ENCODE measurements at regions not wholly inside any gene's neighbourhood (a gene's known extent, or its start where the extent isn't known, plus 50 kb on each side); places are given as distances from the start of the nearest gene placed in this dataset.

DNA sequence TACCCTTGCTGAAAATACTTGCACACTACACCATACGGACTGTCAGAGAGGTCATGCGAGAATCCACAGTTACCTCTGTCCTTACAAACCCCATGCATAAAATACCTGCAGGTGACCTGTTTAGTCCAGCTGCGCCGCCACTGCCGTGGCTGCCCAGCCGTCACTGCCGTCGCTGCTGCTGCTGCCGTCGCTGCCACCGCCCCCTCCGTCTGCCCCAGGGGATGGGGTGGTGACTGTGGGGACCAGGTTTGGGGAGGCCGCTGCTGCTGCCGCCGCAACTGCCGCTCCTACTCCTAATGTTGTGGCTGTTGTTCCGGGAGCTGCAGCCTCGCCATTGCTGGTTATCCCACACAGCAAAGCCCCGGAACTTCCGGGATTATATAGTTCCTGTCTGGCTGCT is 141.8 kb upstream of the ZCCHC13 start:
- Histone ChIP-seq H2BK120ac (ENCODE audit: low read depth, low read length) (no peak overlapping the region), H4K8ac (ENCODE audit: low read depth in 2 of 2, low read length in 2 of 2) (no peak overlapping the region), H4K20me1 (ENCODE audit: insufficient read depth, low read length) (no peaks in the 10 kb centered on the region), H3K9me3 (ENCODE audit: control insufficient read depth, insufficient read depth, low read length) (no peaks in the 10 kb centered on the region), H3K36me3 (ENCODE audit: control insufficient read depth, insufficient read depth, low read length) (no peaks in the 10 kb centered on the region; the same call in 1 of the 2 replicates), H3K27me3 (ENCODE audit: control insufficient read depth, insufficient read depth, low read length) (peaks cover 3% of the 10 kb centered on the region; the same call in 1 of the 2 replicates), H4K5ac (ENCODE audit: low read depth, low read length) (no peak overlapping the region), H3K4me3 (ENCODE audit: insufficient read depth, low read depth, low read length) (no peak overlapping the region), H2BK20ac (ENCODE audit: low read depth, low read length) (no peak overlapping the region), H3K23ac (ENCODE audit: low read depth, low read length) (no peak overlapping the region), H3K4ac (ENCODE audit: low read depth, low read length) (no peak overlapping the region), H2BK5ac (ENCODE audit: low read depth, low read length, poor library complexity, severe bottlenecking) (no peak overlapping the region), H2BK15ac (ENCODE audit: low read depth, low read length) (no peak overlapping the region), H3K18ac (ENCODE audit: low read depth, low read length) (no peak overlapping the region), H2AFZ (replicated peaks; ENCODE audit: low read length, poor library complexity) (no peak overlapping the region), H2AK5ac (ENCODE audit: low read depth, low read length) (no peak overlapping the region), H3K9ac (ENCODE audit: low read depth, low read length) (no peak overlapping the region), H3K56ac (ENCODE audit: extremely low read depth, insufficient read depth, low read length) (no peak overlapping the region), H3K79me1 (ENCODE audit: low read depth in 1 of 2, low read length in 2 of 2) (no peaks in the 10 kb centered on the region), H3K14ac (replicated peaks; ENCODE audit: low read depth, low read length) (no peak overlapping the region), H3K4me2 (ENCODE audit: low read depth, low read length) (no peak overlapping the region), H4K91ac (ENCODE audit: insufficient read depth, low read depth, low read length) (no peak overlapping the region), H3K4me1 (ENCODE audit: control insufficient read depth, insufficient read depth, low read length) (no peaks in the 10 kb centered on the region), H3K9me1 (ENCODE audit: insufficient read depth, low read length) (no peaks in the 10 kb centered on the region), H3K27ac (ENCODE audit: insufficient read depth, low read length) (no peak overlapping the region), H2AK9ac (replicated peaks; ENCODE audit: low read depth, low read length, poor library complexity) (no peak overlapping the region)
- no peak for TF ChIP-seq POLR2A (IDR thresholded peaks at IDR 0.05; ENCODE audit: low read depth, low read length)
- TF ChIP-seq, protein P1, sequence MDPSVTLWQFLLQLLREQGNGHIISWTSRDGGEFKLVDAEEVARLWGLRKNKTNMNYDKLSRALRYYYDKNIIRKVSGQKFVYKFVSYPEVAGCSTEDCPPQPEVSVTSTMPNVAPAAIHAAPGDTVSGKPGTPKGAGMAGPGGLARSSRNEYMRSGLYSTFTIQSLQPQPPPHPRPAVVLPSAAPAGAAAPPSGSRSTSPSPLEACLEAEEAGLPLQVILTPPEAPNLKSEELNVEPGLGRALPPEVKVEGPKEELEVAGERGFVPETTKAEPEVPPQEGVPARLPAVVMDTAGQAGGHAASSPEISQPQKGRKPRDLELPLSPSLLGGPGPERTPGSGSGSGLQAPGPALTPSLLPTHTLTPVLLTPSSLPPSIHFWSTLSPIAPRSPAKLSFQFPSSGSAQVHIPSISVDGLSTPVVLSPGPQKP (IDR thresholded peaks at IDR 0.05; ENCODE audit: borderline replicate concordance, low read depth, low read length), result no peak
- TF ChIP-seq MXI1 (IDR thresholded peaks at IDR 0.05; ENCODE audit: borderline replicate concordance, low read depth, low read length), result no peak
- TF ChIP-seq MAFK (IDR thresholded peaks at IDR 0.05; ENCODE audit: low read depth, low read length), result no peak
- TF ChIP-seq RAD21 (IDR thresholded peaks at IDR 0.05; ENCODE audit: low read length), result no peak
- TF ChIP-seq MAZ (IDR thresholded peaks at IDR 0.05; ENCODE audit: borderline replicate concordance, low read depth, low read length), result no peak
- ATAC-seq (ENCODE audit: low read depth) (no peak), DNase-seq (no peak)
- dilution Hi-C loops (cut with HindIII; ENCODE audit: low sequenced_read_pairs, unreplicated experiment) (no loop called here), in situ Hi-C loops (cut with MboI; ENCODE audit: low sequenced_read_pairs) (no loop called here), intact Hi-C loops (cut with micrococcal nuclease) (no loop called here)
- no TSS peak for BruUV-seq (replicated peaks)
- 100% methylated on average over 1 of the region's 20 CpGs; no CpG with 5 or more reads in 1 of the 2 experiments for WGBS, 2 experiments (ENCODE audit: extremely low coverage in 2 of 2, insufficient read length in 1 of 2)
- POLR2A ChIA-PET (ENCODE audit: unreplicated experiment), result no interaction called here
- CTCF ChIA-PET, result no interaction called here

Measured in IMR-90 (cell line).